GM12878 (cell line): ENCODE measurements at regions not wholly inside any gene's neighbourhood (a gene's known extent, or its start where the extent isn't known, plus 50 kb on each side); places are given as distances from the start of the nearest gene placed in this dataset.

Experiments used
- ATAC-seq: fragments of 200-7000 bp; cut with Tn5 transposase; 3 replicates; pipeline ENCODE4 v1.9.1; 2020; ENCODE audit warnings: mild to moderate bottlenecking, moderate library complexity
- BruUV-seq: library from RNA; stranded (reverse); fragments of 400-500 nt; replicated peaks from 2 replicates; lab custom pipeline; 2021; lab: Mats Ljungman, UMichigan
- CTCF ChIA-PET: fragments of 300-600 bp; sonication (Branson Sonifier 250); formaldehyde crosslinking; extraction: SDS; loops from one replicate; lab custom pipeline; 2021; ENCODE audit warnings: inconsistent platforms; lab: Yijun Ruan, JAX
- POLR2A ChIA-PET: fragments of 350-600 bp; formaldehyde crosslinking; extraction: SDS; loops from one replicate; lab custom pipeline; 2021; ENCODE audit warnings: inconsistent platforms; lab: Charles Lee
- RAD21 ChIA-PET: fragments of 300-600 bp; sonication (Branson Sonifier 250); formaldehyde crosslinking; loops from one replicate; lab custom pipeline; 2023; ENCODE audit warnings: antibody characterized with exemption; ENCODE audit not compliant: unreplicated experiment; lab: Charles Lee
- SMC1A ChIA-PET: fragments of 300-600 bp; sonication (Branson Sonifier 250); formaldehyde crosslinking; loops from one replicate; lab custom pipeline; 2023; ENCODE audit not compliant: unreplicated experiment, uncharacterized antibody; lab: Charles Lee
- DNase-seq: peaks from one replicate; pipeline ENCODE4 v3.0.0-alpha.2; 2011; ENCODE audit warnings: low read depth, low spot score
- FAIRE-seq: peaks from 3 replicates; lab custom pipeline; 2011; peaks lifted over from hg19 to GRCh38; lab: Jason Lieb, UNC
- H2AFZ ChIP-seq: 2 replicates; pipeline ENCODE4 v1.6.0; 2011; ENCODE audit warnings: low read depth, low read length, control low read depth; ENCODE audit not compliant: control insufficient read depth
- H3K27ac ChIP-seq: 2 replicates; pipeline ENCODE4 v1.5.1; 2011; ENCODE audit warnings: control low read depth; ENCODE audit not compliant: control insufficient read depth, insufficient read depth
- H3K27me3 ChIP-seq, 2 experiments: replicated peaks in 1 of 2; 2 replicates each; pipeline versions ENCODE4 v1.6.0 to v1.6.1; 2011; ENCODE audit warnings: low read length in 1 of 2; ENCODE audit not compliant: control insufficient read depth in 2 of 2, insufficient read depth in 2 of 2
- H3K36me3 ChIP-seq, 2 experiments: 2 replicates each; pipeline ENCODE4 v1.5.1; 2011; ENCODE audit warnings: low read length in 1 of 2; ENCODE audit not compliant: control insufficient read depth in 2 of 2, insufficient read depth in 2 of 2
- H3K4me1 ChIP-seq: 2 replicates; pipeline ENCODE4 v1.6.1; 2011; ENCODE audit warnings: mild to moderate bottlenecking, low read length, moderate library complexity, mixed read lengths; ENCODE audit not compliant: control insufficient read depth, insufficient read depth
- H3K4me2 ChIP-seq: 2 replicates; pipeline ENCODE4 v1.6.0; 2011; ENCODE audit warnings: control low read depth; ENCODE audit not compliant: control insufficient read depth, insufficient read depth
- H3K4me3 ChIP-seq: fragments of 200-600 bp; sonication (generic); 2 replicates; pipeline ENCODE4 v1.5.1; 2016
- H3K79me2 ChIP-seq: 2 replicates; pipeline ENCODE4 v1.6.0; 2011; ENCODE audit warnings: low read length; ENCODE audit not compliant: control insufficient read depth, insufficient read depth
- H3K9ac ChIP-seq: 2 replicates; pipeline ENCODE4 v1.8.0; 2011; ENCODE audit warnings: low read length, control low read depth, mixed read lengths; ENCODE audit not compliant: control insufficient read depth, insufficient read depth
- H3K9me3 ChIP-seq: replicated peaks from 3 replicates; pipeline ENCODE4 v1.5.1; 2011; ENCODE audit warnings: mild to moderate bottlenecking, low read length; ENCODE audit not compliant: control insufficient read depth, insufficient read depth
- H4K20me1 ChIP-seq: 2 replicates; pipeline ENCODE4 v1.6.0; 2011; ENCODE audit not compliant: control insufficient read depth, insufficient read depth
- BACH1 ChIP-seq: fragments of 450-650 bp; IDR thresholded peaks from 2 replicates; pipeline ENCODE4 v1.6.1; 2017; ENCODE audit warnings: mild to moderate bottlenecking, borderline replicate concordance
- BRCA1 ChIP-seq: IDR thresholded peaks from 2 replicates; pipeline ENCODE4 v1.6.1; 2011; ENCODE audit warnings: low read depth, low read length, improper control_type of control experiment
- CBX3 ChIP-seq: fragments of 200-600 bp; sonication (generic); IDR thresholded peaks from 2 replicates; pipeline ENCODE4 v1.6.1; 2016; ENCODE audit warnings: low read depth, borderline replicate concordance
- EGR1 ChIP-seq, 2 experiments: IDR thresholded peaks; 1 replicate in 1 of 2; 2 replicates in 1 of 2; pipeline ENCODE4 v1.6.1; 2011 to 2012; ENCODE audit warnings: low read depth in 2 of 2, low read length in 2 of 2, borderline replicate concordance in 1 of 2, mild to moderate bottlenecking in 1 of 2, moderate library complexity in 1 of 2
- HCFC1 ChIP-seq: fragments of 150-350 bp; IDR thresholded peaks from 2 replicates; pipeline ENCODE4 v1.6.1; 2014; ENCODE audit warnings: low read length
- HDAC6 ChIP-seq: fragments of 200-600 bp; sonication (generic); IDR thresholded peaks from one replicate; pipeline ENCODE4 v1.8.0; 2017; ENCODE audit warnings: antibody characterized with exemption; ENCODE audit not compliant: unreplicated experiment
- LARP7 ChIP-seq: fragments of 450-650 bp; IDR thresholded peaks from 2 replicates; pipeline ENCODE4 v1.6.1; 2017; ENCODE audit warnings: mild to moderate bottlenecking
- NFYB ChIP-seq: IDR thresholded peaks from 2 replicates; pipeline ENCODE4 v1.6.1; 2011; ENCODE audit warnings: low read depth, mild to moderate bottlenecking, low read length, improper control_type of control experiment, moderate library complexity; ENCODE audit not compliant: insufficient read depth
- RAD51 ChIP-seq: fragments of 450-650 bp; IDR thresholded peaks from 2 replicates; pipeline ENCODE4 v1.6.1; 2016; ENCODE audit warnings: moderate library complexity, mild to moderate bottlenecking, inconsistent platforms
- YY1 ChIP-seq: IDR thresholded peaks from 2 replicates; pipeline ENCODE4 v1.6.1; 2011; ENCODE audit warnings: low read depth, mild to moderate bottlenecking, low read length
- whole genome bisulfite sequencing: methylation state at CpG from one replicate; pipeline ENCODE4 v1.1.6; 2016; ENCODE audit warnings: low lambda C conversion rate; ENCODE audit not compliant: insufficient replicate concordance, insufficient coverage; ENCODE audit errors: missing lambda C conversion rate; 5-methylcytosine and 5-hydroxymethylcytosine counted together
- in situ Hi-C: fragments of 300-500 bp; cut with MboI; formaldehyde crosslinking; loops from 9 replicates; pipeline ENCODE4 v1.14.3; 2018; ENCODE audit warnings: mixed read lengths
- intact Hi-C: fragments of 100-400 bp; cut with micrococcal nuclease; formaldehyde crosslinking; loops from one replicate; pipeline ENCODE4 v1.14.2; 2022; ENCODE audit not compliant: unreplicated experiment
- TF ChIP-seq, protein P1 (sequence below): IDR thresholded peaks from 2 replicates; pipeline ENCODE4 v1.6.1; 2011; ENCODE audit warnings: low read depth, mild to moderate bottlenecking, low read length, moderate library complexity, borderline replicate concordance; ENCODE audit errors: extremely low read depth

DNA sequence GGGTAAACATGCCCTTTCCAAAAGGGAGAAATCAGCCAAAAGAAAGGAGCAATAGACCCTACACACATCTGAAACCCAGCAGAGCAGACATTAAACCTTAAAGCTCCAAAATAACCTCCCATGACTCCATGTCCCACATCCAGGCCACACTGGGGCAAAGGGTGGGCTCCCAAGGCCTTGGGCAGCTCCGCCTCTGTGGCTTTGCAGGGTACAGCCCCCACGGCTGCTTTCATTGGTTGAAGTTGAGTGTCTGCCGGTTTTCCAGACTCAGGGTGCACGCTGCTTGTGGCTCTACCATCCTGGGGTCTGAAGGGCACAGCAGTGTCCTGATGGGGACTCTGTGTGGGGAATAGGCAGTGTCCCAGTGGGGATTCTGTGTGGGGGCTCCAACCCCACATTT lies 146.5 kb downstream of the ZDHHC21 start:
- ATAC-seq, result no peak
- Histone ChIP-seq H3K9me3 (no peaks in the 10 kb centered on the region), H3K4me1 (no peaks in the 10 kb centered on the region), H3K27me3 (no peaks in the 10 kb centered on the region; a peak in 1 of 4 replicates), H3K79me2 (no peaks in the 10 kb centered on the region), H3K36me3 (no peaks in the 10 kb centered on the region), H3K4me3 (no peak overlapping the region), H3K9ac (no peak overlapping the region), H3K27ac (no peak overlapping the region), H4K20me1 (no peaks in the 10 kb centered on the region), H3K4me2 (no peak overlapping the region), H2AFZ (no peak overlapping the region)
- BruUV-seq, result no TSS peak
- FAIRE-seq, result no peak
- ChIA-PET RAD21 (no interaction called here), POLR2A (no interaction called here), SMC1A (no interaction called here), CTCF (no interaction called here)
- 24% methylated on average over 4 of the region's 4 CpGs for WGBS
- intact Hi-C loops (no loop called here), in situ Hi-C loops (no loop called here)
- DNase-seq, result no peak
- TF ChIP-seq NFYB, result no peak
- TF ChIP-seq RAD51, result no peak
- TF ChIP-seq EGR1 (IDR thresholded peaks at IDR 0.05; ENCODE audit: borderline replicate concordance in 1 of 2, low read depth in 2 of 2, low read length in 2 of 2), result no peak
- TF ChIP-seq, protein P1, sequence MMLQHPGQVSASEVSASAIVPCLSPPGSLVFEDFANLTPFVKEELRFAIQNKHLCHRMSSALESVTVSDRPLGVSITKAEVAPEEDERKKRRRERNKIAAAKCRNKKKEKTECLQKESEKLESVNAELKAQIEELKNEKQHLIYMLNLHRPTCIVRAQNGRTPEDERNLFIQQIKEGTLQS, result no peak
- TF ChIP-seq HDAC6, result no peak
- no peak for TF ChIP-seq CBX3
- TF ChIP-seq YY1, result no peak
- no peak for TF ChIP-seq HCFC1
- TF ChIP-seq LARP7, result no peak
- no peak for TF ChIP-seq BACH1
- TF ChIP-seq BRCA1, result no peak
